Tibial artery (tissue), 4 donors: ENCODE measurements at regions not wholly inside any gene's neighbourhood (a gene's known extent, or its start where the extent isn't known, plus 50 kb on each side); places are given as distances from the start of the nearest gene placed in this dataset.

ENCODE experiments used
- DNase-seq, 2 donors: peaks; one replicate each; pipeline ENCODE4 v3.0.0-alpha.2; 2019
- H3K27ac ChIP-seq, 2 donors: fragments of 200-600 bp; sonication (generic) in 1 of 2; 1 replicate in 1 of 2; 2 replicates in 1 of 2; pipeline ENCODE4 v1.5.1; 2018 to 2019; ENCODE audit warnings: mild to moderate bottlenecking in 1 of 2
- H3K27me3 ChIP-seq, 2 donors: fragments of 200-600 bp; sonication (generic) in 1 of 2; one replicate each; pipeline versions ENCODE4 v1.5.1 to v1.6.0; 2016 to 2019
- H3K36me3 ChIP-seq, 3 donors: fragments of 200-600 bp; sonication (generic) in 2 of 3; one replicate each; pipeline ENCODE4 v1.5.1; 2016 to 2019; ENCODE audit warnings: mild to moderate bottlenecking in 2 of 3
- H3K4me1 ChIP-seq, 4 donors: fragments of 200-600 bp; sonication (generic) in 2 of 4; 1 replicate in 3 of 4; 2 replicates in 1 of 4; pipeline ENCODE4 v1.5.1; 2016 to 2019
- H3K4me3 ChIP-seq, 2 donors: fragments of 200-600 bp; sonication (generic) in 1 of 2; 1 replicate in 1 of 2; 2 replicates in 1 of 2; pipeline ENCODE4 v1.5.1; 2018 to 2019; ENCODE audit warnings: mild to moderate bottlenecking in 2 of 2
- H3K9me3 ChIP-seq, 3 donors: fragments of 200-600 bp; sonication (generic) in 1 of 3; one replicate each; pipeline ENCODE4 v1.5.1; 2016 to 2019
- intact Hi-C: fragments of 100-400 bp; cut with DNase I; formaldehyde crosslinking; loops from one replicate; pipeline ENCODE4 v1.15.0; 2023; ENCODE audit warnings: low total_unique reads
- TF ChIP-seq, protein P1 (sequence below), 2 experiments: fragments of 200-600 bp in 1 of 2; fragments of 450-650 bp in 1 of 2; IDR thresholded peaks; one replicate each; pipeline ENCODE4 v1.5.1; 2017 to 2019; ENCODE audit warnings: antibody characterized with exemption in 2 of 2, mild to moderate bottlenecking in 1 of 2, moderate library complexity in 1 of 2

DNA sequence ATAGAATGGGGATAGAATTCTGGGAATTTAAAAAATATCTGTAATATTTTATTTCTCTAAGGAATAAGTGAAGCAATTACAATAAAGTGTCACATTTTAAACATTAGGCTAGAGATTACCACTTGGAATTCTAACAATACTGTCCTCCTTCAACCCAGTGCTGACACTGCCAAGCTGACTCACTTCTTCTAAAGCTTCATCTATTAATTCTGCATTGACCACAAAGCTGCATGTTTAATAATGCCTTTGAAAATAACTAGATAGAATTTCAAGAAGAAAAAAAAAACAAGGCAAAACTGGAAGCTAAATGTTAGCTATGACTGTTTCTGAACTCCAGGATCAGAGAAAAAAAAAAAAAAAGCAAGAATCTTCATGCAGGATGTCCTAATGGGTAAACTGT lies 970.7 kb upstream of the FBXO33 start:
- intact Hi-C loops = no loop called here
- no peak for DNase-seq
- TF ChIP-seq, protein P1, sequence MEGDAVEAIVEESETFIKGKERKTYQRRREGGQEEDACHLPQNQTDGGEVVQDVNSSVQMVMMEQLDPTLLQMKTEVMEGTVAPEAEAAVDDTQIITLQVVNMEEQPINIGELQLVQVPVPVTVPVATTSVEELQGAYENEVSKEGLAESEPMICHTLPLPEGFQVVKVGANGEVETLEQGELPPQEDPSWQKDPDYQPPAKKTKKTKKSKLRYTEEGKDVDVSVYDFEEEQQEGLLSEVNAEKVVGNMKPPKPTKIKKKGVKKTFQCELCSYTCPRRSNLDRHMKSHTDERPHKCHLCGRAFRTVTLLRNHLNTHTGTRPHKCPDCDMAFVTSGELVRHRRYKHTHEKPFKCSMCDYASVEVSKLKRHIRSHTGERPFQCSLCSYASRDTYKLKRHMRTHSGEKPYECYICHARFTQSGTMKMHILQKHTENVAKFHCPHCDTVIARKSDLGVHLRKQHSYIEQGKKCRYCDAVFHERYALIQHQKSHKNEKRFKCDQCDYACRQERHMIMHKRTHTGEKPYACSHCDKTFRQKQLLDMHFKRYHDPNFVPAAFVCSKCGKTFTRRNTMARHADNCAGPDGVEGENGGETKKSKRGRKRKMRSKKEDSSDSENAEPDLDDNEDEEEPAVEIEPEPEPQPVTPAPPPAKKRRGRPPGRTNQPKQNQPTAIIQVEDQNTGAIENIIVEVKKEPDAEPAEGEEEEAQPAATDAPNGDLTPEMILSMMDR (IDR thresholded peaks at IDR 0.05) = no peak
- Histone ChIP-seq H3K4me3 (no peak overlapping the region), H3K27ac (no peak overlapping the region), H3K36me3 (no peaks in the 10 kb centered on the region), H3K4me1 (no peaks in the 10 kb centered on the region), H3K9me3 (no peaks in the 10 kb centered on the region), H3K27me3 (no peaks in the 10 kb centered on the region)

DNA sequence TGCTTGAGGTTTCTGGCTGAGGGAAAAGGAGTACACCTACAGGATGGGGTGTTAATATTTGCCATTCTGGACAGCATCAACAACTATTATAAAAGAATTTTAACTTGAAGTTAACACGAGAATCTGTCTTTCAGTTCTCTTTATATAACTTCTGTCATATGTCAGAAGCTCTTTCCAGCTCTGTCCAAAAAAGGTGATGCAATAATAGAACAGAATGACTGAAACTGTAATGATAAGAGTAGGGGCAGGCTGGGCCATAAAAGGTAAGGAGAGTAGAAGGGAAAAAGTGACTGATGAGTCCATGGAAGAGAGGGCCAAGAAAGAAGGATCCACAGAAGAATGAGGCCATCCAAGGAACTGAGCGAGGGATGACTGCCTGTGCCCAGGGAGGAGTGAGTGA lies 966.7 kb upstream of the FBXO33 start:
- DNase-seq = no peak
- H3K4me3 ChIP-seq = no peak overlapping the region
- no peaks in the 10 kb centered on the region for H3K27me3 ChIP-seq
- H3K27ac ChIP-seq = no peak overlapping the region
- no peaks in the 10 kb centered on the region for H3K9me3 ChIP-seq
- TF ChIP-seq, protein P1 (IDR thresholded peaks at IDR 0.05) = no peak
- no peaks in the 10 kb centered on the region for H3K4me1 ChIP-seq
- intact Hi-C loops = no loop called here
- no peaks in the 10 kb centered on the region for H3K36me3 ChIP-seq

DNA sequence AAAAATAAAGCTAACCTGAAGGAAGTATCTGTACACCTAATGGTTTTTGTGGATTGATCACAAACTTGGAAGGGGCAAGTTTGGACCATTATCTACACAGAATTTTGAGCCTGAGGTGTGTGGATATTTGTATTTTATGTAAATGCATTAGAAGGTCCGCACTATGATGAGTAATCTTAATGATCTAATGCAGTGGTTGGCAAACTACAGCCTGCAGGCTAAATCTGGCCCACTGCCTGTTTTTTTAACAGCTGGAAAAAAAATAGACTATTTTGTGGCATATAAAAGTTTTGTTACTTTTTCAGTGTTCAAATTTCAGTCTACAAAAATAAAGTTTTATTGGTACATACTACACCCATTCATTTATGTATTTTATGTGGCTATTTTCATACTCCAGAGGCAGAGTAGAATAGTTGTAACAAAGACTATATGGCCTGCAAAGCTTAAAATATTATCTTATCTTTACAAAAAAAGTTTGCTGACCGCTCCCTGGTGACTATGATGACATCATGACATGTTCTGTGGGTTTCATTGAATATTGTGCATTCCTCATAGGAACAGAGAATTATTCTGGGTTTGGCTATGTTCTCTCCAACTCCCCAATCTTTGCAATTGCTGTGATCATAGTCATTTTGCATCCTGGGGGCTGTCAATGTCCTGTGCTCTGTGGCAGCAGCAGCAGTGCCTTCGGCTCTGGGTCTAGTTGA lies 962.6 kb upstream of the FBXO33 start:
- intact Hi-C loops = no loop called here
- TF ChIP-seq, protein P1 (IDR thresholded peaks at IDR 0.05) = no peak

DNA sequence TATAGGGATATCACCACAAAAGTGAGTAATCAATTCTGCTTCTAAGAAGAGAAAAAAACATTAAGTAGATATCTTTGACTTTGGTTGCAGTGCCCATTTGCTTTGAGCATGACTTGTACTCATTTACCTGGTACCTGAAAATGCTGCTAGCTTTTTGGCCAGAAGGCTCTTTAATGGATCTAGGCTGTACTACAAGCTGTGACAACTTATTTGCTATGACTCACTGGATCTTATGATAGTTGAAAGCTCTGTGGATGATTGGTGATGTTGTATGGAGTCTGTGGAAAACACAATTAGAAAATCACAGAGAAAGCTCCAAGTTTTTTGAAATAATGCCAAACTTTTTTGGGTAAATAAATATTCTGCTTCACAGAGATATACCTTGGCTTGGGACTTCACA lies 960.9 kb upstream of the FBXO33 start:
- Histone ChIP-seq H3K9me3 (no peaks in the 10 kb centered on the region), H3K36me3 (no peaks in the 10 kb centered on the region), H3K4me1 (no peaks in the 10 kb centered on the region), H3K4me3 (no peak overlapping the region), H3K27ac (no peak overlapping the region), H3K27me3 (no peaks in the 10 kb centered on the region)
- TF ChIP-seq, protein P1 (IDR thresholded peaks at IDR 0.05) = no peak
- intact Hi-C loops = no loop called here
- DNase-seq = no peak

More for the DNA sequence above, 962.6 kb upstream of the FBXO33 start:
- Histone ChIP-seq H3K27ac (no peak overlapping the region), H3K4me1 (no peaks in the 10 kb centered on the region), H3K4me3 (no peak overlapping the region), H3K36me3 (no peaks in the 10 kb centered on the region), H3K9me3 (no peaks in the 10 kb centered on the region), H3K27me3 (no peaks in the 10 kb centered on the region)
- no peak for DNase-seq

DNA sequence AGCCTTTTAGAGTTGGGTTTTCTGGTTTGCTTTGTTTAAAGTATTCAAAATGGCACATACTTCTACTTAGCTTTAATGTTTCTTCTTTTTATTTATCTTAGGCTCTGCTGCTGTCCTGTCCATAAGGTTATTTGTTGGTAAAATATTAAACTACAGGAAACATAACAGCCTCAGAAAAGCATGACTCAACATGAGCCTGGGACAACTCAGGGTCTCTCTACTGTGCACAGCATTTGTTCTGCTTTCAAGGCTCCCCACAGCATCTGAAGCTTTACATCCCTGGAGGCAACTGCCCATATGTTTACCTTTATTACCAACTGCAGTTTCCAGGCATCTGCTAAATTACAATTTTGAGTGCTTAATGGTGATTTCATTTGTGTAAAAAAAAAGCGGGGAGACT lies 954.2 kb upstream of the FBXO33 start:
- Histone ChIP-seq H3K36me3 (no peaks in the 10 kb centered on the region), H3K4me1 (no peaks in the 10 kb centered on the region), H3K27ac (no peak overlapping the region), H3K4me3 (no peak overlapping the region), H3K27me3 (no peaks in the 10 kb centered on the region), H3K9me3 (no peaks in the 10 kb centered on the region)
- DNase-seq = no peak
- TF ChIP-seq, protein P1 (IDR thresholded peaks at IDR 0.05) = no peak
- intact Hi-C loops = no loop called here

DNA sequence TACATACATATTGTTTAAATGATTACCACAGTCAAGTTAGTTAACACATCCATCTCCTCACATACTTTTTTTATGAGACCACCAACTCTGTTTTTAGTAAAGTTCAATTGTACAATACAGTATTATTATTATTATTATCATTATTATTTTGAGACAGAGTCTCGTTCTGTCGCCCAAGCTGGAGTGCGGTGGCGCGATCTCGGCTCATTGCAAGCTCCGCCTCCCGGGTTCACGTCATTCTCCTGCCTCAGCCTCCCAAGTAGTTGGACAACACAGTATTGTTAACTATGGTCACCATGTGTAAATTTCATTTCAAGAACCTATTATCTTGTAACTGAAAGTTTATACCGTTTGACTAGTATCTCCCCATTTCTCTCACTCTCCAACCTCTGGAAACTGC lies 942.0 kb upstream of the FBXO33 start:
- Histone ChIP-seq H3K36me3 (no peaks in the 10 kb centered on the region), H3K4me1 (no peaks in the 10 kb centered on the region), H3K27ac (no peak overlapping the region), H3K27me3 (no peaks in the 10 kb centered on the region), H3K9me3 (no peaks in the 10 kb centered on the region), H3K4me3 (no peak overlapping the region)
- no peak for DNase-seq
- intact Hi-C loops = no loop called here
- TF ChIP-seq, protein P1 (IDR thresholded peaks at IDR 0.05) = no peak
